GM06990 (cell line): ENCODE measurements at regions not wholly inside any gene's neighbourhood (a gene's known extent, or its start where the extent isn't known, plus 50 kb on each side); places are given as distances from the start of the nearest gene placed in this dataset.
"Not testable (repeated sequence)": the region's sequence is repeated elsewhere in the genome, so short reads cannot be mapped to it uniquely, and the experiment has no call there.

Source experiments
- DNase-seq: peaks from one replicate; pipeline ENCODE4 v3.0.0-alpha.2; 2011; ENCODE audit not compliant: insufficient read length; ENCODE audit errors: extremely low read depth
- H3K27me3 ChIP-seq: replicated peaks from 2 replicates; pipeline ENCODE4 v1.6.0; 2011; ENCODE audit warnings: low read length; ENCODE audit not compliant: control insufficient read depth, insufficient read depth
- H3K36me3 ChIP-seq: 2 replicates; pipeline ENCODE4 v1.5.1; 2011; ENCODE audit warnings: low read length; ENCODE audit not compliant: control insufficient read depth, insufficient read depth
- H3K4me3 ChIP-seq: replicated peaks from 2 replicates; pipeline ENCODE4 v1.5.1; 2011; ENCODE audit warnings: low read depth, mild to moderate bottlenecking, control low read depth, low read length
- TF ChIP-seq, protein P1 (sequence below): IDR thresholded peaks from 2 replicates; pipeline ENCODE4 v1.5.1; 2011; ENCODE audit warnings: low read length, control low read depth, mild to moderate bottlenecking, inconsistent platforms; ENCODE audit not compliant: insufficient read depth, poor library complexity, severe bottlenecking

DNA sequence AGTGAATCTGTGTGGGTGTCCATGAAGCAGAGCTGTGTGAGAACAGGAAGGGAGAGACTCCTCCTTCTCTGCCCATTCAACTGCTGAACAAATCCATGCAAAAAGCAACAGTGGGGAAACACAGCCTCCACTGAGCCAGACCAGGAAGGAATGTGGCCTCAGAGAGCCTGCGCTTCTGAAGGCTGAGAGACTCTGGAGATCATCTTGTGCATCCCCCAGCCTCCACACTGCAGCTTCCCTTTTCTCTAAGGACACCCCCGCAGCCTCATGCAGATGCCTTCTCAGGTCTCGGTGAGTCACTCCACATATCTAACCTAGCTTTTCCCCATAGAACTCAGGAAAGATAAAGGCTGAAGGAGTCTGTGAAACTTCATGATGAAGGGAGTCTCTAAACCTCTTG, 402.9 kb downstream of the TNS1 start:
- Histone ChIP-seq H3K4me3 (no peak overlapping the region), H3K36me3 (no peaks in the 10 kb centered on the region), H3K27me3 (no peaks in the 10 kb centered on the region)
- TF ChIP-seq, protein P1, sequence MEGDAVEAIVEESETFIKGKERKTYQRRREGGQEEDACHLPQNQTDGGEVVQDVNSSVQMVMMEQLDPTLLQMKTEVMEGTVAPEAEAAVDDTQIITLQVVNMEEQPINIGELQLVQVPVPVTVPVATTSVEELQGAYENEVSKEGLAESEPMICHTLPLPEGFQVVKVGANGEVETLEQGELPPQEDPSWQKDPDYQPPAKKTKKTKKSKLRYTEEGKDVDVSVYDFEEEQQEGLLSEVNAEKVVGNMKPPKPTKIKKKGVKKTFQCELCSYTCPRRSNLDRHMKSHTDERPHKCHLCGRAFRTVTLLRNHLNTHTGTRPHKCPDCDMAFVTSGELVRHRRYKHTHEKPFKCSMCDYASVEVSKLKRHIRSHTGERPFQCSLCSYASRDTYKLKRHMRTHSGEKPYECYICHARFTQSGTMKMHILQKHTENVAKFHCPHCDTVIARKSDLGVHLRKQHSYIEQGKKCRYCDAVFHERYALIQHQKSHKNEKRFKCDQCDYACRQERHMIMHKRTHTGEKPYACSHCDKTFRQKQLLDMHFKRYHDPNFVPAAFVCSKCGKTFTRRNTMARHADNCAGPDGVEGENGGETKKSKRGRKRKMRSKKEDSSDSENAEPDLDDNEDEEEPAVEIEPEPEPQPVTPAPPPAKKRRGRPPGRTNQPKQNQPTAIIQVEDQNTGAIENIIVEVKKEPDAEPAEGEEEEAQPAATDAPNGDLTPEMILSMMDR, result no peak
- DNase-seq, result no peak

DNA sequence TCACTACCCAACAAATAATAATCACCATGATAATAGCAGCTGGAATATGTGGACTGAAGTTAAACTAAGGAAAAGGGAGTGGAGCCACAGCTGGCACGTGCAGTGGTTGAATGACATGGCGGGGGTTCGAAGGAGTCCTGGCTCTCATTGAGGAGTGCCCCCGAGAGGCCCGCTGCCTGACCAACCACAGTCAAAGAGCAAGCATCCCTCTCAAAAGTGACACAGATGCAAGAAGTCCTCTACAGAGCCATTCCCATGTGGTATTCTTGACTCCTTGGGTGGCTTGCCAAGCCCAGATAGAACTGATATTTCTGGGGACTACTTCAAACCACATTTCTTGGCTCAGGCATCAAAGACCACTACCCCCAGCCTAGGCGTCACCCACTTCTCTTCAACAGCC, 405.1 kb downstream of the TNS1 start:
- H3K27me3 ChIP-seq, result no peaks in the 10 kb centered on the region
- H3K4me3 ChIP-seq, result no peak overlapping the region
- DNase-seq, result no peak
- TF ChIP-seq, protein P1, result no peak
- H3K36me3 ChIP-seq, result no peaks in the 10 kb centered on the region

DNA sequence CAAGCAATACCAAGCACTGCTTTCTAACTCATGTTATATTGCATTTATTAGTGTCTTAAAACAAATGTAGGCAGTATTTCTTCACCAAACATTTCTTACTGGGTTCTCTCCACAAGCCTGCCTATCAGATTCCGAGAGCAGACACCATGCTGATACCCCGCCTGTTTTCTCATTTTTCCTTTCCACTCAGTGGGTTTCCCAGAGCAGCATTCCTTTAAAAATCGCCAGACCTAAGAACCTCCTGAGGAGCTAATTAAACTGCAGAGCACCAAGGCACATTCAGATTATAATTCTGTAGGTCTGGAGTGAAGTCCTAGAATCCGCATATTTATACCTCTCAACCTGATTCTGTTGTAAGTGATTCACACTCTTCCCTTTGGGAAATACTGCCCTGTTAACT, 405.6 kb downstream of the TNS1 start:
- DNase-seq, result no peak
- no peak overlapping the region for H3K4me3 ChIP-seq
- no peaks in the 10 kb centered on the region for H3K27me3 ChIP-seq
- no peaks in the 10 kb centered on the region for H3K36me3 ChIP-seq
- TF ChIP-seq, protein P1, result no peak

DNA sequence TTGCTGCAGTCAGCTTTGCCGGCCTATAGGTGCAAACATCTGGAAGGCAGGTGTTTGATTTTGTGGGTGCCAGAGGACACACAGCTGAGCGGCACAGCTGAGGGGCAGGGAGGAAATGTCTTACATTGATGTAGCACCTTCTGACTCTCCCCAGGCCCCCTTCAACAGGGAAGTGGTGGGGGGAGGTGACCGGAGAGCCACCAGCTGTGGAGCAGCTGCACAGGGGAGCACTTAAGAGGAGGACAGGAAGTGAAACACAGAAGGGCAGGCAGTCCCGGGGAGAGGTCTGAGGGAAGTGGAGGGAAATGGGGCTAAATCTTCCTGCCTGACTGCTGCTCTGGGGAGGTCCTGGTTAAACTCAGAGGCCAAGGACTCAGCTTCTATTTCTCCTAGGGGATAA, 409.1 kb downstream of the TNS1 start:
- DNase-seq, result peak; percentile 64
- TF ChIP-seq, protein P1, result no peak
- Histone ChIP-seq H3K27me3 (no peaks in the 10 kb centered on the region), H3K4me3 (no peak overlapping the region), H3K36me3 (no peaks in the 10 kb centered on the region)

DNA sequence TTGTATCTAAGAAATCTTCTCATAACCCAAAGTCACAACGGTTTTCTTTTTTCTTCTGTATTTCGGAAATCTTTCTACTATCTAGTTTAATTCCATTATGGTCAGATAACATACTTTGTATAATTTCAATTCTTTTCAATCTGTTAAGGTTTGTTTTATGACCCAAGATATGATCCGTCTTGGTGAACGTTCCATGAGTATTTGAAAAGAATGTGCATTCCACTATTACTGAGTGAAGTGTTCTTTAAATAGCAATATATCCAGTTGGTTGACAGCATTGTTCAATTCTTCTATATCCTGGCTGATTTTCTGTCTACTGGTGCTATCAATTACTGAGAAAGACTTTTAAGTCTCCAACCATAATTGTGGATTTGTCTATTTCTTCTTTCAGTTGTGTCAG, 414.5 kb downstream of the TNS1 start:
- TF ChIP-seq, protein P1, result no peak
- Histone ChIP-seq H3K4me3 (no peak overlapping the region), H3K27me3 (no peaks in the 10 kb centered on the region; the same call in 1 of the 2 replicates), H3K36me3 (no peaks in the 10 kb centered on the region)
- DNase-seq, result no peak

DNA sequence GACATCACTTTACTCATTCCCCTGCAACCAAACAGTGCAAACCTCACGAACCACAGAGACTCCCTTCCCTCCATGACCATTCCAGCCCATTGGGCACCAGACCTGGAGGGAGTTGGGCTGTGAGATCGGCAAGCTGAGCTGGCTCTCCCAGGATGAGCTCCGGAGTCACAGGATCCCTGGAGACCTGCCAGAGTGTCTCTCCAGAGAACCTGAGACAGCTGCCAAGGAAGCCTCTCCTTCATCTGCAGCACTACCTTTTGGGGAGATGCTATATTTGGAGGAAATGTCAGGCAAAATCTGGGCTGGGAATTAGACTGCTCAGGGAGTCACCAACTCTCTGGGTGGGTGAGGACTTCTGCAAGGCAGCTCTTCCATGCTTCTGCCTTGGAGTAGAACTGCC, 417.4 kb downstream of the TNS1 start:
- Histone ChIP-seq H3K4me3 (no peak overlapping the region), H3K36me3 (no peaks in the 10 kb centered on the region), H3K27me3 (no peaks in the 10 kb centered on the region; the same call in 1 of the 2 replicates)
- TF ChIP-seq, protein P1, result no peak
- no peak for DNase-seq

DNA sequence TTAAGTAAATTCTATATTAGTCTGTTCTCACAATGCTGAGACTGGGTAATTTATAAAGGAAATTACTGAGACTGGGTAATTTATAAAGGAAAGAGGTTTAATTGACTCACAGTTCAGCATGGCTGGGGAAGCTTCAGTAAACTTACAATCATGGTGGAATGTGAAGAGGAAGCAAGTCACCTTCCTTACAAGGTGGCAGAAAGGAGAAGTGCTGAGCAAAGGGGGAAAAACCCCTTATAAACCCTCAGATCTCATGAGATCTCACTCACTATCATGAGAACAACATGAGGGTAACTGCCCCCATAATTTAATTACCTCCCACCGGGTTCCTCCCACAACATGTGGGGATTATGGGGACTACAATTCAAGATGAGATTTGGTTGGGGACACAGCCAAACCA, 422.4 kb downstream of the TNS1 start:
- not testable (repeated sequence) for H3K27me3 ChIP-seq, H3K36me3 ChIP-seq, H3K4me3 ChIP-seq, DNase-seq
